Activated CD8-positive, alpha-beta T cell treated with anti-CD3 and anti-CD28 coated beads, Interleukin-2, amount 10 ng/mL, durations not matched to agents 7 days and 5 days (primary cell): ENCODE measurements at regions not wholly inside any gene's neighbourhood (a gene's known extent, or its start where the extent isn't known, plus 50 kb on each side); places are given as distances from the start of the nearest gene placed in this dataset.
"Not testable (repeated sequence)": the region's sequence is repeated elsewhere in the genome, so short reads cannot be mapped to it uniquely, and the experiment has no call there.

ENCODE experiments used
- ATAC-seq: fragments of 150-1000 bp; cut with Tn5 transposase; one replicate; pipeline ENCODE4 v1.10.0; 2021; ENCODE audit warnings: moderate library complexity
- CTCF ChIA-PET: fragments of 350-600 bp; sonication (Branson Sonifier 250); formaldehyde crosslinking; loops from one replicate; lab custom pipeline; 2021; ENCODE audit warnings: antibody characterized with exemption; lab: Charles Lee
- POLR2A ChIA-PET: fragments of 350-600 bp; sonication (Branson Sonifier 250); formaldehyde crosslinking; loops from one replicate; lab custom pipeline; 2021; ENCODE audit warnings: antibody characterized with exemption; lab: Charles Lee
- DNase-seq: peaks from one replicate; pipeline ENCODE4 v3.0.0-alpha.2; 2020
- H3K27ac Mint-ChIP-seq: one replicate; pipeline ENCODE4 v1.8.0; 2021; ENCODE audit warnings: mild to moderate bottlenecking, mixed read lengths
- H3K27me3 Mint-ChIP-seq: one replicate; pipeline ENCODE4 v1.8.0; 2021; ENCODE audit warnings: low read depth, mixed read lengths
- H3K36me3 Mint-ChIP-seq: one replicate; pipeline ENCODE4 v1.8.0; 2021; ENCODE audit warnings: low read depth, mixed read lengths
- H3K4me1 Mint-ChIP-seq: one replicate; pipeline ENCODE4 v1.8.0; 2021; ENCODE audit warnings: low read depth, mixed read lengths
- H3K4me3 Mint-ChIP-seq: one replicate; pipeline ENCODE4 v1.8.0; 2021; ENCODE audit warnings: mild to moderate bottlenecking, mixed read lengths
- H3K9me3 Mint-ChIP-seq: one replicate; pipeline ENCODE4 v1.8.0; 2022; ENCODE audit warnings: mixed read lengths; ENCODE audit not compliant: insufficient read depth

GRCh38 chr21:7853426-7853825, 2668.0 kb upstream of the TPTE start:
- not testable (repeated sequence) for ATAC-seq, DNase-seq

GRCh38 chr21:7853836-7854235, 2667.5 kb upstream of the TPTE start:
- H3K27me3 Mint-ChIP-seq, CTCF ChIA-PET, DNase-seq, H3K36me3 Mint-ChIP-seq, H3K9me3 Mint-ChIP-seq, POLR2A ChIA-PET, H3K4me3 Mint-ChIP-seq, ATAC-seq, H3K27ac Mint-ChIP-seq, H3K4me1 Mint-ChIP-seq: not testable (repeated sequence)

More at GRCh38 chr21:7853426-7853825, 2668.0 kb upstream of the TPTE start:
- CTCF ChIA-PET, POLR2A ChIA-PET, H3K36me3 Mint-ChIP-seq, H3K4me3 Mint-ChIP-seq, H3K9me3 Mint-ChIP-seq, H3K4me1 Mint-ChIP-seq, H3K27ac Mint-ChIP-seq, H3K27me3 Mint-ChIP-seq: not testable (repeated sequence)
